Calu3 (cell line): ENCODE measurements at regions not wholly inside any gene's neighbourhood (a gene's known extent, or its start where the extent isn't known, plus 50 kb on each side); places are given as distances from the start of the nearest gene placed in this dataset.

Source experiments
- BruUV-seq: library from RNA; stranded (reverse); fragments of 400-500 nt; replicated peaks from 2 replicates; lab custom pipeline; 2021; lab: Mats Ljungman, UMichigan
- CTCF ChIA-PET: fragments of 300-600 bp; sonication (Branson Sonifier 250); formaldehyde crosslinking; loops from one replicate; lab custom pipeline; 2022; ENCODE audit warnings: antibody characterized with exemption; lab: Charles Lee
- DNase-seq: peaks from one replicate; pipeline ENCODE4 v3.0.0; 2022
- H3K27ac Mint-ChIP-seq: one replicate; pipeline ENCODE4 v1.8.0; 2022; ENCODE audit warnings: mixed read lengths; ENCODE audit not compliant: unreplicated experiment
- H3K27me3 Mint-ChIP-seq: one replicate; pipeline ENCODE4 v1.8.0; 2022; ENCODE audit warnings: mixed read lengths; ENCODE audit not compliant: unreplicated experiment
- H3K36me3 Mint-ChIP-seq: one replicate; pipeline ENCODE4 v1.8.0; 2022; ENCODE audit warnings: mild to moderate bottlenecking, moderate library complexity, mixed read lengths; ENCODE audit not compliant: insufficient read depth, unreplicated experiment
- H3K4me1 Mint-ChIP-seq: one replicate; pipeline ENCODE4 v1.8.0; 2022; ENCODE audit warnings: mild to moderate bottlenecking, low read depth, mixed read lengths; ENCODE audit not compliant: unreplicated experiment
- H3K4me3 Mint-ChIP-seq: one replicate; pipeline ENCODE4 v1.8.0; 2022; ENCODE audit warnings: mild to moderate bottlenecking, low read depth, moderate library complexity, mixed read lengths; ENCODE audit not compliant: unreplicated experiment
- H3K9me3 Mint-ChIP-seq: one replicate; pipeline ENCODE4 v1.8.0; 2022; ENCODE audit warnings: low read depth, mixed read lengths; ENCODE audit not compliant: unreplicated experiment
- CTCF ChIP-seq: fragments of 200-600 bp; IDR thresholded peaks from one replicate; pipeline ENCODE4 v1.8.0; 2022; ENCODE audit warnings: antibody characterized with exemption; ENCODE audit not compliant: unreplicated experiment
- intact Hi-C: fragments of 100-400 bp; cut with micrococcal nuclease; formaldehyde crosslinking; loops from one replicate; pipeline ENCODE4 v1.10.0; 2022; ENCODE audit not compliant: unreplicated experiment

GRCh38 chr11:27255447-27255828 is 107.6 kb downstream of the CCDC34 start:
- no peaks in the 10 kb centered on the region for H3K36me3 Mint-ChIP-seq
- CTCF ChIA-PET, result no interaction called here
- TF ChIP-seq CTCF, result no peak
- no TSS peak for BruUV-seq
- intact Hi-C loops, result no loop called here
- H3K4me3 Mint-ChIP-seq, result no peak overlapping the region
- no peak for DNase-seq
- no peaks in the 10 kb centered on the region for H3K4me1 Mint-ChIP-seq
- H3K9me3 Mint-ChIP-seq, result no peaks in the 10 kb centered on the region
- peaks cover 12% of the 10 kb centered on the region for H3K27me3 Mint-ChIP-seq
- no peak overlapping the region for H3K27ac Mint-ChIP-seq

- Mint-ChIP-seq H3K4me1 (no peaks in the 10 kb centered on the region), H3K27ac (no peak overlapping the region), H3K9me3 (no peaks in the 10 kb centered on the region), H3K4me3 (no peak overlapping the region), H3K36me3 (no peaks in the 10 kb centered on the region), H3K27me3 (peaks cover 12% of the 10 kb centered on the region)
- CTCF ChIA-PET, result no interaction called here
- intact Hi-C loops, result no loop called here
- no peak for DNase-seq
- no TSS peak for BruUV-seq
- no peak for TF ChIP-seq CTCF
Measured at GRCh38 chr11:27254744-27255446, 108.1 kb downstream of the CCDC34 start.

GRCh38 chr11:27253224-27253623 is 109.8 kb downstream of the CCDC34 start:
- no TSS peak for BruUV-seq
- DNase-seq, result no peak
- H3K4me1 Mint-ChIP-seq, result no peaks in the 10 kb centered on the region
- intact Hi-C loops, result no loop called here
- no peaks in the 10 kb centered on the region for H3K9me3 Mint-ChIP-seq
- CTCF ChIA-PET, result no interaction called here
- H3K27me3 Mint-ChIP-seq, result peaks cover 12% of the 10 kb centered on the region
- H3K4me3 Mint-ChIP-seq, result no peak overlapping the region
- no peak for TF ChIP-seq CTCF
- no peaks in the 10 kb centered on the region for H3K36me3 Mint-ChIP-seq
- H3K27ac Mint-ChIP-seq, result no peak overlapping the region

- CTCF ChIA-PET, result interaction anchor here (0.7 kb wide), 1 partner anchor 9 kb away, joined by 3 read pairs; no protein-coding TSS in a partner anchor
- H3K9me3 Mint-ChIP-seq, result no peaks in the 10 kb centered on the region
- no TSS peak for BruUV-seq
- H3K36me3 Mint-ChIP-seq, result no peaks in the 10 kb centered on the region
- H3K4me3 Mint-ChIP-seq, result no peak overlapping the region
- no peak for DNase-seq
- H3K4me1 Mint-ChIP-seq, result no peaks in the 10 kb centered on the region
- H3K27ac Mint-ChIP-seq, result no peak overlapping the region
- intact Hi-C loops, result no loop called here
- no peak for TF ChIP-seq CTCF
- peaks cover 8% of the 10 kb centered on the region for H3K27me3 Mint-ChIP-seq
Measured at GRCh38 chr11:27250867-27251665, 111.9 kb downstream of the CCDC34 start.
